ENCODE measurements at regions not wholly inside any gene's neighbourhood (a gene's known extent, or its start where the extent isn't known, plus 50 kb on each side); places are given as distances from the start of the nearest gene placed in this dataset.

DNA sequence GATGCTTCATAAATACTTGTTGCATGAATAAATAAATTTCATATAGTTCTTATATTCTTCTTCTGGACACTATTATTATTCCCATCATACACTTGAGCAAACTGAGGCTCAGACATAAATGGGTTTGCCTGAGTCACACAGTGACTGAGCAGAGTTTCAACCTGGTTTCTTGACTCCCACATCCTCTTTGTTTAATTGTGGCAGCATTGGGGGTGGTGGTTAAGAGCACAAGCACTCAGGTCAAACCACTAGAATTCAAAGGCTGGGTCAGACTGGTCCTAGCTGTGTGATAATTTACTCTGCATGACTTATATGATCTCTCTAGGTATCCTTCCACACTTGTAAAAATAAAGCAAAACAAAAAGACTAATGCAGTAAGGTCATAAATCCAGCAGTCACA, 274.9 kb upstream of the SRRM4 start:
- TF ChIP-seq, protein P1, sequence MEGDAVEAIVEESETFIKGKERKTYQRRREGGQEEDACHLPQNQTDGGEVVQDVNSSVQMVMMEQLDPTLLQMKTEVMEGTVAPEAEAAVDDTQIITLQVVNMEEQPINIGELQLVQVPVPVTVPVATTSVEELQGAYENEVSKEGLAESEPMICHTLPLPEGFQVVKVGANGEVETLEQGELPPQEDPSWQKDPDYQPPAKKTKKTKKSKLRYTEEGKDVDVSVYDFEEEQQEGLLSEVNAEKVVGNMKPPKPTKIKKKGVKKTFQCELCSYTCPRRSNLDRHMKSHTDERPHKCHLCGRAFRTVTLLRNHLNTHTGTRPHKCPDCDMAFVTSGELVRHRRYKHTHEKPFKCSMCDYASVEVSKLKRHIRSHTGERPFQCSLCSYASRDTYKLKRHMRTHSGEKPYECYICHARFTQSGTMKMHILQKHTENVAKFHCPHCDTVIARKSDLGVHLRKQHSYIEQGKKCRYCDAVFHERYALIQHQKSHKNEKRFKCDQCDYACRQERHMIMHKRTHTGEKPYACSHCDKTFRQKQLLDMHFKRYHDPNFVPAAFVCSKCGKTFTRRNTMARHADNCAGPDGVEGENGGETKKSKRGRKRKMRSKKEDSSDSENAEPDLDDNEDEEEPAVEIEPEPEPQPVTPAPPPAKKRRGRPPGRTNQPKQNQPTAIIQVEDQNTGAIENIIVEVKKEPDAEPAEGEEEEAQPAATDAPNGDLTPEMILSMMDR (IDR thresholded peaks at IDR 0.05; ENCODE audit: low read length): no peak
- TF ChIP-seq EZH2 (optimal IDR thresholded peaks at IDR 0.05; ENCODE audit: low read depth, low read length): no peak
